ENCODE measurements at regions not wholly inside any gene's neighbourhood (a gene's known extent, or its start where the extent isn't known, plus 50 kb on each side); places are given as distances from the start of the nearest gene placed in this dataset.

- no peak for DNase-seq (ENCODE audit: unreplicated experiment)
- ChIA-PET CTCF (interaction anchor here (1.0 kb wide), 1 partner anchor 114 kb away, joined by 4 read pairs; no protein-coding TSS in a partner anchor), POLR2A (interaction anchor here (0.5 kb wide), 1 partner anchor 169 kb away, joined by 3 read pairs; no protein-coding TSS in a partner anchor)
- no peak overlapping the region for H3K27ac Mint-ChIP-seq (ENCODE audit: low read depth, unreplicated experiment)
- no peaks in the 10 kb centered on the region for H3K9me3 Mint-ChIP-seq (ENCODE audit: unreplicated experiment)
- no TSS peak for BruUV-seq (replicated peaks)
- peaks cover 54% of the 10 kb centered on the region for H3K27me3 Mint-ChIP-seq (ENCODE audit: insufficient read depth, unreplicated experiment)
- H3K36me3 Mint-ChIP-seq (ENCODE audit: insufficient read depth, unreplicated experiment) = no peaks in the 10 kb centered on the region
- intact Hi-C loops (cut with micrococcal nuclease) = no loop called here
- no peak overlapping the region for H3K4me3 Mint-ChIP-seq (ENCODE audit: unreplicated experiment)
- TF ChIP-seq CTCF (IDR thresholded peaks at IDR 0.05; ENCODE audit: unreplicated experiment) = no peak
- H3K4me1 Mint-ChIP-seq (ENCODE audit: insufficient read depth, unreplicated experiment) = no peaks in the 10 kb centered on the region
Measured at GRCh38 chr12:33061844-33062243, 165.3 kb upstream of the PKP2 start.

DNA sequence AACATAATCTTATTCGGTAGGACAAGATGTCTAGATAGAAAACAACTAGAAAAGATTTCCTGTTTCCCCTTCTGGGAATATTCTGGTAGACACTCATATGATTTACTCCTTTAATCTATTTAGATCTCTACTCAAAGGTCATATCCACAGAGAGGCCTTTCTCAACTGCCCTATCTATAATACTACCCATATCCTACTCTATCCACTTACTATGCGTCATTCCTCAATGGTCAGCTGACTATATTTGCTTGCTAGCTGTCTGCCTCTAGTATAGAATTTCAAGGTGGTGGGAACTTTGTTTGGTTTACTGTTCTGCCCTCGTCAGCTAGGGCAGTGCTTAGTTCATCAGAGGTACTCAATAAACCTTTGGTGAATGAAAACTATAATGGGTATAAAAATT lies 157.8 kb upstream of the PKP2 start:
- no TSS peak for BruUV-seq (replicated peaks)
- ChIA-PET CTCF (no interaction called here), POLR2A (no interaction called here)
- TF ChIP-seq CTCF (IDR thresholded peaks at IDR 0.05; ENCODE audit: unreplicated experiment) = no peak
- intact Hi-C loops (cut with micrococcal nuclease) = no loop called here
- Mint-ChIP-seq H3K9me3 (ENCODE audit: unreplicated experiment) (no peaks in the 10 kb centered on the region), H3K4me3 (ENCODE audit: unreplicated experiment) (no peak overlapping the region), H3K36me3 (ENCODE audit: insufficient read depth, unreplicated experiment) (no peaks in the 10 kb centered on the region), H3K27me3 (ENCODE audit: insufficient read depth, unreplicated experiment) (peaks cover 30% of the 10 kb centered on the region), H3K27ac (ENCODE audit: low read depth, unreplicated experiment) (no peak overlapping the region), H3K4me1 (ENCODE audit: insufficient read depth, unreplicated experiment) (no peaks in the 10 kb centered on the region)
- no peak for DNase-seq (ENCODE audit: unreplicated experiment)

- no peak for TF ChIP-seq CTCF (IDR thresholded peaks at IDR 0.05; ENCODE audit: unreplicated experiment)
- H3K36me3 Mint-ChIP-seq (ENCODE audit: insufficient read depth, unreplicated experiment) = no peaks in the 10 kb centered on the region
- BruUV-seq (replicated peaks) = no TSS peak
- no peaks in the 10 kb centered on the region for H3K4me1 Mint-ChIP-seq (ENCODE audit: insufficient read depth, unreplicated experiment)
- no peaks in the 10 kb centered on the region for H3K9me3 Mint-ChIP-seq (ENCODE audit: unreplicated experiment)
- DNase-seq (ENCODE audit: unreplicated experiment) = no peak
- no peak overlapping the region for H3K27ac Mint-ChIP-seq (ENCODE audit: low read depth, unreplicated experiment)
- ChIA-PET POLR2A (interaction anchor here (0.8 kb wide), 1 partner anchor 19 kb away, joined by 3 read pairs; no protein-coding TSS in a partner anchor), CTCF (interaction anchor here (0.6 kb wide), 1 partner anchor 1229 kb away, joined by 4 read pairs; no protein-coding TSS in a partner anchor)
- peaks cover 23% of the 10 kb centered on the region for H3K27me3 Mint-ChIP-seq (ENCODE audit: insufficient read depth, unreplicated experiment)
- intact Hi-C loops (cut with micrococcal nuclease) = no loop called here
- H3K4me3 Mint-ChIP-seq (ENCODE audit: unreplicated experiment) = no peak overlapping the region
Measured at GRCh38 chr12:33052141-33053051, 155.8 kb upstream of the PKP2 start.

DNA sequence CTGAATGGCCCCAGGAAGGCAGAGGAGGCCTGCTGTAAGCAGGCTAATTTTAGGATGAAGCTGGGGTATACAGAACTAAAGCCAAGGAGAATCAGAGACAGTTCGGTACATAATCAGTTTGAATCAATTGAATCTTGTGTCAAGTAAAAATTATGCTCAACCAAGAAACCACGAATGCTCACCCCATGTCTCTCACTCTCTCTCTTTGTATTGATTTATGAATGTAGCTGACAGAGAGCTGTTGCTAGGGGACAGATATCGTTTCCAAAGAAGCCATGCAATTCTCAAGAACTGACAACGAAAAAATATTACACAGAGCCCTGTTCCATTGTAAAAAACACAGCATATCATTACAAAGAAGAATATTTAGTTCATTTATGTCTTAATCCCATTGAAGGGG lies 151.1 kb upstream of the PKP2 start:
- Mint-ChIP-seq H3K4me3 (ENCODE audit: unreplicated experiment) (no peak overlapping the region), H3K9me3 (ENCODE audit: unreplicated experiment) (no peaks in the 10 kb centered on the region), H3K4me1 (ENCODE audit: insufficient read depth, unreplicated experiment) (no peaks in the 10 kb centered on the region), H3K27ac (ENCODE audit: low read depth, unreplicated experiment) (no peak overlapping the region), H3K27me3 (ENCODE audit: insufficient read depth, unreplicated experiment) (peaks cover 11% of the 10 kb centered on the region), H3K36me3 (ENCODE audit: insufficient read depth, unreplicated experiment) (no peaks in the 10 kb centered on the region)
- TF ChIP-seq CTCF (IDR thresholded peaks at IDR 0.05; ENCODE audit: unreplicated experiment) = no peak
- ChIA-PET POLR2A (interaction anchor here (0.5 kb wide), 1 partner anchor 860 kb away, joined by 3 read pairs; no protein-coding TSS in a partner anchor), CTCF (interaction anchor here (0.6 kb wide), 1 partner anchor 615 kb away, joined by 3 read pairs; no protein-coding TSS in a partner anchor)
- intact Hi-C loops (cut with micrococcal nuclease) = no loop called here
- BruUV-seq (replicated peaks) = no TSS peak
- no peak for DNase-seq (ENCODE audit: unreplicated experiment)
